HG03439 (cell line): ENCODE measurements at regions not wholly inside any gene's neighbourhood (a gene's known extent, or its start where the extent isn't known, plus 50 kb on each side); places are given as distances from the start of the nearest gene placed in this dataset.
A peak's percentile ranks its signal among the peaks of the same experiment; 100 is the strongest.
"Not testable (repeated sequence)": the region's sequence is repeated elsewhere in the genome, so short reads cannot be mapped to it uniquely, and the experiment has no call there.

Experiments
- ATAC-seq: cut with Tn5 transposase; IDR thresholded peaks from one replicate; pipeline ENCODE4 v1.9.1; 2021; ENCODE audit warnings: mild to moderate bottlenecking, moderate library complexity; ENCODE audit not compliant: unreplicated experiment

DNA sequence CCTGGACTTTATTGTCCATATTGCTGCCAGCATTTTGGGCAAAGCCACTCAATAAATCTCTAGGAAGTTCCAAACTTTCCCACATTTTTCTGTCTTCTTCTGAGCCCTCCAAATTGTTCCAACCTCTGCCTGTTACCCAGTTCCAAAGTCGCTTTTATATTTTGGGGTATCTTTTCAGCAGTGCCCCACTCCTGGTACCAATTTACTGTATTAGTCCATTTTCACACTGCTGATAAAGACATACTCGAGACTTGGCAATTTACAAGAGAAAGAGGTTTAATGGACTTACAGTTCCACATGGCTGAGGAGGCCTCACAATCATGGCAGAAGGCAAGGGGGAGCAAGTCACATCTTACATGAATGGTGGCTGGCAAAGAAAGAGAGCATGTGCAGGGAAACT, 53.4 kb downstream of the AHSP start:
- not testable (repeated sequence) for ATAC-seq

DNA sequence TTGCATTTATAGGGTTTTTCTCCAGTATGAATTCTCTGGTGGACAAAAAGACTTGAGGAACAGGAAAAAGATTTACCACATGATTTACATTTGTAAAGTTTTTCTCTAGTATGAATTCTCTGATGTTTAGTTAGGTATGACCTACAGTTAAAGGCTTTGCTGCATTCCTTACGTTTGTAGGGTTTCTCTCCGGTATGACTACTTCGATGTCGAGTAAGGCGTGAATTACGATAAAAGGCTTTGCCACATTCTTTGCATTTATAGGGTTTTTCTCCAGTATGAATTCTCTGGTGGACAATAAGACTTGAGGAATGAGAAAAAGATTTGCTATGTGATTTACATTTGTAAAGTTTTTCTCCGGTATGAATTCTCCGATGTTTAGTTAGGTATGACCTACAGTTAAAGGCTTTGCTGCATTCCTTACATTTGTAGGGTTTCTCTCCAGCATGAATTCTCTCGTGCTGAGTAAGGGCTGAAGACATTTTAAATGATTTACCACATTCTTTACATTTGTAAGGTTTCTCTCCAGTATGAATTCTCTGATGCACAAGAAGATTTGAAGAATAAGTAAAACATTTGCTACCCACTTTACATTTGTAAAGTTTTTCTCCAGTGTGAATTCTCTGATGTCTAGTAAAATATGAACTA, 74.2 kb downstream of the AHSP start:
- not testable (repeated sequence) for ATAC-seq

- ATAC-seq = no peak
Observed at GRCh38 chr16:31618130-31618529, 90.4 kb downstream of the AHSP start.

DNA sequence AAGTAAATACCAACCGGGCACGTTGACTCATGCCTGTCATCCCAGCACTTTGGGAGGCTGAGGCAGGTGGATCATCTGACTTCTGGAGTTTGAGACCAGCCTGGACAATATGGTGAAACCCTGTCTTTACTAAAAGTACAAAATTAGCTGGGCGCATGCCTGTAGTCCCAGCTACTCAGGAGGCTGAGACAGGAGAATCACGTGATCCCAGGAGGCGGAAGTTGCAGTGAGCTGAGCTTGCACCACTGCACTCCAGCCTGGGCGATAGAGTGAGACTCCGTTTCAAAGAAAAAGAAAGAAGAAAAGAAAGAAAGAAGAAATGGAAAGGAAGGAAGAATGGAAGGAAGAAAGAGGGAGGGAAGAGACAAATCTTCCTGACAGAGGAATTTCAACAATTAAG, 108.7 kb downstream of the AHSP start:
- no peak for ATAC-seq

DNA sequence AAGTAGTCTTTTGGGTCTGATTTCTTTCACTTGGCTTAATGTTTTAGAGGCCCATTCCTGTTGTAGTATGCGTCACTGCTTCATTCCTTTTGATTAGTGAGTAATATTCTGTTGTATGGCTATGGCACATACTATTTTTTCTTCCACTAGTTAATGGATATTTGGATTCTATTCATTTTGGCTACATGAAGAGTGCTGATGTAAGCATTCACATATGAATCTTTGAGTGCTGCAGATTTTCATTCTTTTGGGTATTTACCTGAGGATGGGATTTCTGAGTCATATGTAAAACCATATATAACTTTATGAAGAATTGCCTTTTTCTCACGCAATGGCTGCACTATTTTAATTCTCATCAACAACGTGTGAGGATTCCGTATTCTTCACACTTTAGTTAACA, 113.6 kb downstream of the AHSP start:
- ATAC-seq = no peak

DNA sequence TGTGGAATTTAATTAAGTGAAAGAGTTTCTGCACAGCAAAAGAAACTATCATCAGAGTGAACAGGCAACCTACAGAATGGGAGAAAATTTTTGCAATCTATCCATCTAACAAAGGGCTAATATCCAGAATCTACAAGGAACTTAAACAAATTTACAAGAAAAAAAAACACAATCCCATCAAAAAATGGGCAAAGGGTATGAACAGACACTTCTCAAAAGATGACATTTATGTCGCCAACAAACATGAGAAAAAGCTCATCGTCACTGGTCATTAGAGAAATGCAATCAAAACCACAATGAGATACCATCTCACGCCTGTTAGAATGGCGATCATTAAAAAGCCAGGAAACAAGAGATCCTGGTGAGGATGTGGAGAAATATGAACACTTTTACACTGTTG, 128.0 kb downstream of the AHSP start:
- not testable (repeated sequence) for ATAC-seq

- no peak for ATAC-seq
Observed at GRCh38 chr16:31664683-31665482, 137.2 kb downstream of the AHSP start.

DNA sequence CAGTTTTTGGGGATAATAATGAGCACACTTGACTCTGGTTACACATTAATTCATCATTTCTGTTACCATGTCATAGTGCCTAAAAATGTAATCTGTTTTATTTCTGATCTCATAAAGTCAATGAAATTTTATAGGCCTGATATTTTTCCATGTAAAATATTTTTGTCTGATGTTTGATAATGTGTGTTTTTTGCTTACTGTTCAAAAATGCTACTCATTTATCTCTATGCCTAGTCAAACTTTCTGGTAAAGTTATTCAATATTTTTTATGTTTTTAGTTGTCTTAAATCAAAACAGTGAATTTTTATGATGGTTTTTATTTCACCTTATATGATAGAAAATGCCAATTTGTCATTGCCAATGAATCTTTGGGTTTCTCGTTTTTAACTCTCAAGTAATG, 147.0 kb downstream of the AHSP start:
- ATAC-seq = no peak

DNA sequence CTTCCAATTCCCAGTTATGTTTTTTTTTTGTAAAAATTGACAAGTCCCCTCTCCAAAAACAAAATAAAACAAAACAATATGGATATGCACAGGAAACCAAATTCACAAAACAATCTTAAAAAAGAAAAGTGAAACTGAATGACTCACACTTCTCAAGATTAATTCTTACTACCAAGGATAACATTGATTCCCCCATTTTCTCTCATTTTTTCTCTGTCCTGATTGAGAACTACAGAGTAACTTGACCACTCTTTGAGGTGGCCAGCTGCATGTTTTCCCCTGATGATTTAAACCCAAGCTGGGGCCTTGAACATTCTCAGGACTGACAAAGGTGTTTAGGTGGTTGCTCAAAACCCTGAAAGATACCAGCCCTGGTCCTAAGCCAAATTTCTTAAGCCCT, 149.0 kb downstream of the AHSP start:
- no peak for ATAC-seq

GRCh38 chr16:31678649-31679325, 151.1 kb downstream of the AHSP start:
- ATAC-seq = no peak

GRCh38 chr16:31689331-31689730, 161.6 kb downstream of the AHSP start:
- not testable (repeated sequence) for ATAC-seq

- not testable (repeated sequence) for ATAC-seq
Observed at GRCh38 chr16:31692338-31692737, 164.6 kb downstream of the AHSP start.

GRCh38 chr16:31693733-31694132, 166.0 kb downstream of the AHSP start:
- no peak for ATAC-seq

DNA sequence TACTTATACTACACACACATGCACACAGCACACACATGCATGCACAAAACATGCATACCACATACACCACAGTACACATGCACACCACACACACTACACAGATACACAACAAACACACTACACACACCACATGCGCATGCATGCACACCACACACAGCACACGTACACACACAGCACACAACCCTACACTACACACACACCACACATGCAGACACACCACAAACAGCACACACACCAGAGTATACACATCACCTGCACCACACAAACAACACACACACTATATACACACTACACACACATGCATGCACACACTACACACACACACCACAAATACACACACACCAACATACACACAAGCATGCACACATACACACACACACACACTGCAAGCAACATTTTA, 166.8 kb downstream of the AHSP start:
- ATAC-seq = no peak

- ATAC-seq = no peak
Observed at GRCh38 chr16:31695667-31696066, 168.0 kb downstream of the AHSP start.

GRCh38 chr16:31696968-31697743, 169.5 kb downstream of the AHSP start:
- ATAC-seq = no peak

- ATAC-seq = no peak
Observed at GRCh38 chr16:31697744-31698125, 170.0 kb downstream of the AHSP start.

GRCh38 chr16:31698901-31699300, 171.2 kb downstream of the AHSP start:
- ATAC-seq = no peak

GRCh38 chr16:31699601-31700000, 171.9 kb downstream of the AHSP start:
- ATAC-seq = no peak

DNA sequence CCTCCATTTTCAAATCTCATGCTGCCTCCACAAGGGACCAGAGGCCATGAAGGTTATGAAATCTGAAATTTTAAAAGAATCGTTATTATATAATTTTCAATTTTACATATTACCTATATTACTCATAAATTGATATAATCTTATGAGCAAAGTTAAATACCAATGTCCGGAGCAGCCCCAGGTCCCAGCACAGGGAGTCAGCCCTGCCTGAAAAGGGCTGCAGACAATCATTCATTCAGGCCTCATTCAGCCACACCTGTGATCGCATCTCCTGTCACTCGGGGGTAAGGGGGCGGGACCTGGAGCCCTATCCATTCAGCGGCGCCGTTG, 172.5 kb downstream of the AHSP start:
- ATAC-seq = peak; percentile 91
